ENCODE measurements at regions not wholly inside any gene's neighbourhood (a gene's known extent, or its start where the extent isn't known, plus 50 kb on each side); places are given as distances from the start of the nearest gene placed in this dataset.

DNA sequence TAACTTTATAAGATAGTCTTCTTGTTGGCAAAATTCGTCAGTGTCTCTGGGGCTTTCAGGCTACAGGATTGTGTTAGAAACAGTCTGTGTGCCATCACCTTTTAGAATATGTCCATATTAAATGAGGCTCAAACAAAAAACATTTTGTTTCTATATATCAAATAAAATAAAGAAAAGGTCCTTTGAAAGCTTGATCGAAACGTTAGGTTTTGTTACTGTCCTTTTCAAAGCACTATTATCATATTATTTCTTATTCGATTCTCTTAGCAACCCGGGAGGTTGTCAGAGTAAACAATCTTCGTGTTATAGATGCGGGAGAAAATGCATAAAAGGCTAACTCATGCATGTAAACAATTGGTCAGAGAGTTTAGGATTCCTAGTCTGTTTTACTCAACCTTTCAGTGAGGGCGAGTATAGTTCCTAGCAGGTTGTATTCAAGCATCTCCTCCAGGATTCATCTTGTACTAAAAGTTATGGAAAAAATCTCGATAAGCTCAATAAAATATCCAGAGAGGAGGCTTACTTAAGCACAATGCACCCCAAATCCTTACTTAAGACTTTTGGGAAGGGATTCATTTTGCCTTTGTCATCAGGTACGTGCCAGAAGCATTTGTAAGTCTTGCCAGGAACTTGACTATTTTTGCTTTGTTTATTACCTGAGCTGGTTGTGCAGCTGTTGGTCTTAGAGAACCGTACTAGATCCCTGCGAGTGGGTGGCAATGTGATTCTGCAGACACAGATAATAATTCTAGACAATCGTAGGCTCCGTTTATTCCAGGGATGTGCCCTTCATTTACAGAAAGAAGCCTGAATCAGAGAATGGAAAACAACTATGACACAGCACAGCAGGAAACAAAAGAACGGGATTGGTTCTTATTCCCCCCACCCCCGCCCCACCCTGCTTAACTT is 159.6 kb upstream of the ZNF217 start:
- TF ChIP-seq, protein P1, sequence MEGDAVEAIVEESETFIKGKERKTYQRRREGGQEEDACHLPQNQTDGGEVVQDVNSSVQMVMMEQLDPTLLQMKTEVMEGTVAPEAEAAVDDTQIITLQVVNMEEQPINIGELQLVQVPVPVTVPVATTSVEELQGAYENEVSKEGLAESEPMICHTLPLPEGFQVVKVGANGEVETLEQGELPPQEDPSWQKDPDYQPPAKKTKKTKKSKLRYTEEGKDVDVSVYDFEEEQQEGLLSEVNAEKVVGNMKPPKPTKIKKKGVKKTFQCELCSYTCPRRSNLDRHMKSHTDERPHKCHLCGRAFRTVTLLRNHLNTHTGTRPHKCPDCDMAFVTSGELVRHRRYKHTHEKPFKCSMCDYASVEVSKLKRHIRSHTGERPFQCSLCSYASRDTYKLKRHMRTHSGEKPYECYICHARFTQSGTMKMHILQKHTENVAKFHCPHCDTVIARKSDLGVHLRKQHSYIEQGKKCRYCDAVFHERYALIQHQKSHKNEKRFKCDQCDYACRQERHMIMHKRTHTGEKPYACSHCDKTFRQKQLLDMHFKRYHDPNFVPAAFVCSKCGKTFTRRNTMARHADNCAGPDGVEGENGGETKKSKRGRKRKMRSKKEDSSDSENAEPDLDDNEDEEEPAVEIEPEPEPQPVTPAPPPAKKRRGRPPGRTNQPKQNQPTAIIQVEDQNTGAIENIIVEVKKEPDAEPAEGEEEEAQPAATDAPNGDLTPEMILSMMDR (IDR thresholded peaks at IDR 0.05): no peak
- no peak overlapping the region for H3K9ac ChIP-seq

DNA sequence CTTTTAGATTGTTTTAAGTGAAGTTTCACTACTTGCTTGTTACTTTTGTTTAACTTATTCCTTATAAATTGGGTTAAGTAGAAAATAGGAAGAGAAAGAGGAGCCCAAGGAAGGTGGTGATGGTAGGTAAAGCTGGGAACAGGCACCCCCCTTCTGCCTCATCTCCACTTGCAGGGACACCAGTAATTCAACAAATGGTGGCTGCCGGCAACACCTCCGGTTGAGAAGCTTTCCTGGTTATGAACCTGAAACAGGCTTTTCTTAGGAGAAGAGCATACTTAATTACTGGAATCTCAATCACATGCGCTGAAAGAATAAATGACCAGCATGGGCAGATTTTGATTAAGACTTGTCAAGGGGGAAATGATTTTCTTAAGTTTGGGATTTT is 158.9 kb upstream of the ZNF217 start:
- peaks cover 28% of the 10 kb centered on the region for H3K4me1 ChIP-seq
- no peak overlapping the region for H3K9ac ChIP-seq
- no peaks in the 10 kb centered on the region for H3K79me2 ChIP-seq
- TF ChIP-seq, protein P1 (IDR thresholded peaks at IDR 0.05): no peak
- no peaks in the 10 kb centered on the region for H3K27me3 ChIP-seq (ENCODE audit: control insufficient read depth, insufficient read depth, low read length)
- H3K4me2 ChIP-seq (ENCODE audit: low read length): peak overlapping the region; percentile 13
- peak overlapping the region; percentile 65 for H2AFZ ChIP-seq
- H3K36me3 ChIP-seq (ENCODE audit: control insufficient read depth, insufficient read depth, low read length): no peaks in the 10 kb centered on the region
- no peak overlapping the region for H3K4me3 ChIP-seq (ENCODE audit: low read depth, low read length)
- peak overlapping the region; percentile 84 for H3K27ac ChIP-seq
- no peaks in the 10 kb centered on the region for H3K9me3 ChIP-seq (ENCODE audit: control insufficient read depth, low read length)

More for the DNA sequence above, 159.6 kb upstream of the ZNF217 start:
- Histone ChIP-seq H3K27me3 (ENCODE audit: control insufficient read depth, insufficient read depth, low read length) (no peaks in the 10 kb centered on the region), H3K4me2 (ENCODE audit: low read length) (peak overlapping the region; percentile 13), H3K79me2 (no peaks in the 10 kb centered on the region), H3K4me3 (ENCODE audit: low read depth, low read length) (no peak overlapping the region), H2AFZ (peak overlapping the region; percentile 65), H3K36me3 (ENCODE audit: control insufficient read depth, insufficient read depth, low read length) (no peaks in the 10 kb centered on the region), H3K9me3 (ENCODE audit: control insufficient read depth, low read length) (no peaks in the 10 kb centered on the region), H3K27ac (peak overlapping the region; percentile 84), H3K4me1 (peaks cover 28% of the 10 kb centered on the region)

DNA sequence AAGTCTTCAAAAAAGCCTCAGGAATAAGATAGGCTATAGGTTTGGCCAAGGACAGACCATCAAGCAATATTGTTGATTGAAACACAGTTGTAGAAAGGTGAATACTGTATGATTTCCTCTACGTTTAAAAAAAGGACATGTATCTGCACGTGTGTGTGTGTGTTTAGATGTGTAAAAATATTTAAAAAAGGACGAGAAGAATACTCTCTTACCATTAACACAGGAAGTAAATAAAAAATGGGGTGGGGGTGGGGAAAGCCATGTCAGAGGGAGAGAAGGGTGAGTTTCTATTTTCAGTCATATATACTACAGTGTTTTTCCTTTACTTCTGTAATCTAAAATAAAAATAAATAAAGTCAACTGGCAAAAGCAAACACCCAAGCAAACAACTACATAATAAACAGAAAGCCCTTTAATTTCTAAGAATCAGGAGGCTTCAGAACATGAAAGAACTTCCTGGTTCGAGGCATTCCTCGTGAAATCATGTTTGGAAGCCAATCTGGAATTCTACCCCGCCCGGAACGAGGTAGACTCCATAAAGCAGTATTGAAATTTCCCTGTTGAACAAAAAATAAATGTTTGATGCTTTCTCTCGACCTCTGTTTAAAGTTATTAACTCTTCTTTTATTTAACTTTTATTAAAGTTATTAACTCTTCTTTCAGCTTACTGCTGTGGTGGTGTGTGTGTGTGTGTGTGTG is 158.1 kb upstream of the ZNF217 start:
- Histone ChIP-seq H2AFZ (peak overlapping the region; percentile 65), H3K4me3 (ENCODE audit: low read depth, low read length) (no peak overlapping the region), H3K9ac (no peak overlapping the region), H3K79me2 (no peaks in the 10 kb centered on the region), H3K27me3 (ENCODE audit: control insufficient read depth, insufficient read depth, low read length) (no peaks in the 10 kb centered on the region), H3K9me3 (ENCODE audit: control insufficient read depth, low read length) (no peaks in the 10 kb centered on the region), H3K4me1 (peaks cover 28% of the 10 kb centered on the region), H3K36me3 (ENCODE audit: control insufficient read depth, insufficient read depth, low read length) (no peaks in the 10 kb centered on the region), H3K27ac (peak overlapping the region; percentile 84), H3K4me2 (ENCODE audit: low read length) (peak overlapping the region; percentile 15)
- TF ChIP-seq, protein P1 (IDR thresholded peaks at IDR 0.05): no peak

DNA sequence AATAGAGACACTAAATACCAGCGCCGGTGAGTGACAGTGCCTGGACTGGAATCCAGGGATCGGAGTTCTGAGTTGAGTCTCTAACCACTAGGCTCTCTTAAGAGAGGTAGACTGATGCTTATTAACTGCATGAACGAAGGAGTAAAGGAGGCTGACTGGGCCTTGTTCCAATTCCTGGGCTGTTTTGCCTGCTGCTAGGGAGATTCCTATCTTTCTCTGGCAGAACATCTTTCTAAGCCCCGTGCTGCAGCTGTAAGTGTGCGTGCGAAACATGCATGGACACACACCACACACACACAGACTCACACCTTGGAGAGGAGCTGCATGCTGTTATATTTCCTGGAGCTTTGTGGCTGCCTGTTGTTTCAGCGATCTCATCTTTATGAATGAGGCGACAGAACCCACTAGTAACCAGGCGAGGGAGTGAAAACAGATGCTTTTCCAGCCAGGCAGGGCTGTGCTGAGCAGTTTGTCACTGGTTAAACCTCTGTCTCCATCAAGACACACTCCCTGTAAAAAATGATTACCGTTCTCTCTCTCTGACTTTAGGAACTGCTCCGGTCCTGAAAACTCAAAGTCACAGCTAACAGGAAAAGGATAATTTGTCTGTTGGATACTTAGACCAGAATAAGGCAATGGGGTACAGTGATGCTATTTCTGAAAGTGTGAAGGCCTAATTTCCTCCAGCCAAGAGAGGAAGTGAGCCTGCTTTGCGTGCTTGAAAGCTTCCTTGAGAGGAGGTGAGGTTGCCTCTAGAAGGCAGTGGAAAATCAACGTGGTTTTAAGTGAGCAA is 157.4 kb upstream of the ZNF217 start:
- Histone ChIP-seq H3K79me2 (no peaks in the 10 kb centered on the region), H3K4me2 (ENCODE audit: low read length) (peak overlapping the region; percentile 15), H2AFZ (peak overlapping the region; percentile 60), H3K9ac (no peak overlapping the region), H3K27ac (peak overlapping the region; percentile 84), H3K4me1 (peaks cover 26% of the 10 kb centered on the region), H3K27me3 (ENCODE audit: control insufficient read depth, insufficient read depth, low read length) (no peaks in the 10 kb centered on the region), H3K9me3 (ENCODE audit: control insufficient read depth, low read length) (no peaks in the 10 kb centered on the region), H3K4me3 (ENCODE audit: low read depth, low read length) (peak overlapping the region; percentile 8), H3K36me3 (ENCODE audit: control insufficient read depth, insufficient read depth, low read length) (no peaks in the 10 kb centered on the region)
- TF ChIP-seq, protein P1 (IDR thresholded peaks at IDR 0.05): no peak

Data from parathyroid adenoma (tissue), 2 donors.